ENCODE measurements at regions not wholly inside any gene's neighbourhood (a gene's known extent, or its start where the extent isn't known, plus 50 kb on each side); places are given as distances from the start of the nearest gene placed in this dataset.

- Histone ChIP-seq H3K9me3 (ENCODE audit: control insufficient read depth, insufficient read depth, low read depth, low read length) (no peaks in the 10 kb centered on the region), H3K27me3 (ENCODE audit: control insufficient read depth, insufficient read depth, low read length) (no peaks in the 10 kb centered on the region), H3K27ac (ENCODE audit: low read length) (no peak overlapping the region), H3K36me3 (ENCODE audit: control insufficient read depth, insufficient read depth, low read length) (no peaks in the 10 kb centered on the region), H3K4me3 (ENCODE audit: low read depth in 2 of 2, low read length in 2 of 2) (no peak overlapping the region), H3K4me1 (ENCODE audit: control insufficient read depth, insufficient read depth, low read length) (no peaks in the 10 kb centered on the region)
- intact Hi-C loops (cut with micrococcal nuclease; ENCODE audit: unreplicated experiment) = loop anchor here (5.0 kb wide), 1 partner anchor 804 kb away; no protein-coding TSS in a partner anchor
- ATAC-seq = no peak
- TF ChIP-seq, protein P1, sequence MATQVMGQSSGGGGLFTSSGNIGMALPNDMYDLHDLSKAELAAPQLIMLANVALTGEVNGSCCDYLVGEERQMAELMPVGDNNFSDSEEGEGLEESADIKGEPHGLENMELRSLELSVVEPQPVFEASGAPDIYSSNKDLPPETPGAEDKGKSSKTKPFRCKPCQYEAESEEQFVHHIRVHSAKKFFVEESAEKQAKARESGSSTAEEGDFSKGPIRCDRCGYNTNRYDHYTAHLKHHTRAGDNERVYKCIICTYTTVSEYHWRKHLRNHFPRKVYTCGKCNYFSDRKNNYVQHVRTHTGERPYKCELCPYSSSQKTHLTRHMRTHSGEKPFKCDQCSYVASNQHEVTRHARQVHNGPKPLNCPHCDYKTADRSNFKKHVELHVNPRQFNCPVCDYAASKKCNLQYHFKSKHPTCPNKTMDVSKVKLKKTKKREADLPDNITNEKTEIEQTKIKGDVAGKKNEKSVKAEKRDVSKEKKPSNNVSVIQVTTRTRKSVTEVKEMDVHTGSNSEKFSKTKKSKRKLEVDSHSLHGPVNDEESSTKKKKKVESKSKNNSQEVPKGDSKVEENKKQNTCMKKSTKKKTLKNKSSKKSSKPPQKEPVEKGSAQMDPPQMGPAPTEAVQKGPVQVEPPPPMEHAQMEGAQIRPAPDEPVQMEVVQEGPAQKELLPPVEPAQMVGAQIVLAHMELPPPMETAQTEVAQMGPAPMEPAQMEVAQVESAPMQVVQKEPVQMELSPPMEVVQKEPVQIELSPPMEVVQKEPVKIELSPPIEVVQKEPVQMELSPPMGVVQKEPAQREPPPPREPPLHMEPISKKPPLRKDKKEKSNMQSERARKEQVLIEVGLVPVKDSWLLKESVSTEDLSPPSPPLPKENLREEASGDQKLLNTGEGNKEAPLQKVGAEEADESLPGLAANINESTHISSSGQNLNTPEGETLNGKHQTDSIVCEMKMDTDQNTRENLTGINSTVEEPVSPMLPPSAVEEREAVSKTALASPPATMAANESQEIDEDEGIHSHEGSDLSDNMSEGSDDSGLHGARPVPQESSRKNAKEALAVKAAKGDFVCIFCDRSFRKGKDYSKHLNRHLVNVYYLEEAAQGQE (IDR thresholded peaks at IDR 0.05; ENCODE audit: insufficient read depth in 1 of 2, low read depth in 2 of 2, low read length in 1 of 2) = no peak
- TF ChIP-seq CTCF (IDR thresholded peaks at IDR 0.05) = no peak
- no peak for TF ChIP-seq TCF7L2 (IDR thresholded peaks at IDR 0.05; ENCODE audit: low read depth, low read length)
- no peak for TF ChIP-seq POLR2AphosphoS5 (IDR thresholded peaks at IDR 0.05; ENCODE audit: low read depth, low read length)
- TF ChIP-seq SIN3A (IDR thresholded peaks at IDR 0.05; ENCODE audit: borderline replicate concordance, insufficient read depth, low read depth, low read length) = no peak
- ChIA-PET CTCF (no interaction called here), POLR2A (no interaction called here)
- BruUV-seq (replicated peaks) = no TSS peak
- in situ Hi-C loops (cut with HindIII; ENCODE audit: low pct_unique_long_range_greater_than_20kb, low sequenced_read_pairs) = no loop called here
- no peak for DNase-seq (ENCODE audit: low read depth, low spot score)
Measured at GRCh38 chr5:107783551-107783950, 112.8 kb upstream of the EFNA5 start.

GRCh38 chr5:107782561-107783169, 111.9 kb upstream of the EFNA5 start:
- DNase-seq (ENCODE audit: low read depth, low spot score) = no peak
- in situ Hi-C loops (cut with HindIII; ENCODE audit: low pct_unique_long_range_greater_than_20kb, low sequenced_read_pairs) = no loop called here
- POLR2A ChIA-PET = no interaction called here
- BruUV-seq (replicated peaks) = no TSS peak
- no peaks in the 10 kb centered on the region for H3K27me3 ChIP-seq (ENCODE audit: control insufficient read depth, insufficient read depth, low read length)
- H3K36me3 ChIP-seq (ENCODE audit: control insufficient read depth, insufficient read depth, low read length) = no peaks in the 10 kb centered on the region
- H3K4me3 ChIP-seq (ENCODE audit: low read depth in 2 of 2, low read length in 2 of 2) = no peak overlapping the region
- no peaks in the 10 kb centered on the region for H3K4me1 ChIP-seq (ENCODE audit: control insufficient read depth, insufficient read depth, low read length)
- CTCF ChIA-PET = no interaction called here
- no peaks in the 10 kb centered on the region for H3K9me3 ChIP-seq (ENCODE audit: control insufficient read depth, insufficient read depth, low read depth, low read length)
- intact Hi-C loops (cut with micrococcal nuclease; ENCODE audit: unreplicated experiment) = loop anchor here (5.0 kb wide), 1 partner anchor 805 kb away; no protein-coding TSS in a partner anchor
- H3K27ac ChIP-seq (ENCODE audit: low read length) = no peak overlapping the region
- no peak for ATAC-seq
- TF ChIP-seq POLR2AphosphoS5 (IDR thresholded peaks at IDR 0.05; ENCODE audit: low read depth, low read length) = no peak
- no peak for TF ChIP-seq CTCF (IDR thresholded peaks at IDR 0.05)
- TF ChIP-seq SIN3A (IDR thresholded peaks at IDR 0.05; ENCODE audit: borderline replicate concordance, insufficient read depth, low read depth, low read length) = no peak
- TF ChIP-seq, protein P1 (IDR thresholded peaks at IDR 0.05; ENCODE audit: insufficient read depth in 1 of 2, low read depth in 2 of 2, low read length in 1 of 2) = no peak
- no peak for TF ChIP-seq TCF7L2 (IDR thresholded peaks at IDR 0.05; ENCODE audit: low read depth, low read length)
